ENCODE measurements at regions not wholly inside any gene's neighbourhood (a gene's known extent, or its start where the extent isn't known, plus 50 kb on each side); places are given as distances from the start of the nearest gene placed in this dataset.
A peak's percentile ranks its signal among the peaks of the same experiment; 100 is the strongest.

DNA sequence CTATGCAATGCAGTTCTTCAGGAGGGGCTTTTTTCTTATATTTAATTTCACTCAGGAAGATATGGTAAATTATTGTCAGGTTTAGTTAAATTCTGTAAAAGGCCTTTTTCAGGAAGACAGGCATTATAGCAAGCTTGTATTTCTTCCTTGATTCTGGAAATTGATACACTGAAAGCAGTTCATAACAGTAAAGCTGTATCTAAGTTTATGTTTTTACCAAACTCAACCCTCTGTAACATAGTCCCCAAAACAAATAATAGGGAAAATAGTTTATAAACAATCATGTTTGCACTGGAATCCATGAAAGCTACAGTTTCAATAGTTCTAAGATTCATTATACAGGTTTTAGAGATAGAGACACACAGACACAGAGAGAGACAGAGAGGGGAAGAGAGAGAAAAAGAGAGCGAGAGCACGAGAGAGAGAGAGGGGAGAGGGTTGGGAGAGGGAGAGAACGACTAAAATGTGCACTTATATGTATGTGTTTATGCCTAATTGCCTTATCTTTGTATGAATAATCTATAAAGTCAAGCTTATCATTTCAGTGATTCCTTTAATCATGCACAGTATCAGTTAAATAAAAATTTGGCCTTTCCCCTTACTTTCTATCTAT lies 454.4 kb downstream of the RFPL4B start:
- no peaks in the 10 kb centered on the region for H3K27me3 Mint-ChIP-seq (ENCODE audit: insufficient read depth)
- no peaks in the 10 kb centered on the region for H3K9me3 Mint-ChIP-seq
- H3K36me3 Mint-ChIP-seq (ENCODE audit: low read depth), result peaks cover 9% of the 10 kb centered on the region
- peak overlapping the region; percentile 23 for H3K4me3 Mint-ChIP-seq
- TF ChIP-seq, protein P1, sequence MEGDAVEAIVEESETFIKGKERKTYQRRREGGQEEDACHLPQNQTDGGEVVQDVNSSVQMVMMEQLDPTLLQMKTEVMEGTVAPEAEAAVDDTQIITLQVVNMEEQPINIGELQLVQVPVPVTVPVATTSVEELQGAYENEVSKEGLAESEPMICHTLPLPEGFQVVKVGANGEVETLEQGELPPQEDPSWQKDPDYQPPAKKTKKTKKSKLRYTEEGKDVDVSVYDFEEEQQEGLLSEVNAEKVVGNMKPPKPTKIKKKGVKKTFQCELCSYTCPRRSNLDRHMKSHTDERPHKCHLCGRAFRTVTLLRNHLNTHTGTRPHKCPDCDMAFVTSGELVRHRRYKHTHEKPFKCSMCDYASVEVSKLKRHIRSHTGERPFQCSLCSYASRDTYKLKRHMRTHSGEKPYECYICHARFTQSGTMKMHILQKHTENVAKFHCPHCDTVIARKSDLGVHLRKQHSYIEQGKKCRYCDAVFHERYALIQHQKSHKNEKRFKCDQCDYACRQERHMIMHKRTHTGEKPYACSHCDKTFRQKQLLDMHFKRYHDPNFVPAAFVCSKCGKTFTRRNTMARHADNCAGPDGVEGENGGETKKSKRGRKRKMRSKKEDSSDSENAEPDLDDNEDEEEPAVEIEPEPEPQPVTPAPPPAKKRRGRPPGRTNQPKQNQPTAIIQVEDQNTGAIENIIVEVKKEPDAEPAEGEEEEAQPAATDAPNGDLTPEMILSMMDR (IDR thresholded peaks at IDR 0.05), result no peak
- H3K4me1 Mint-ChIP-seq (ENCODE audit: low read depth), result peaks cover 65% of the 10 kb centered on the region
- no peak for DNase-seq
- H3K27ac Mint-ChIP-seq, result peak overlapping the region; percentile 83

GRCh38 chr6:112802144-112802543 lies 455.0 kb downstream of the RFPL4B start:
- no peaks in the 10 kb centered on the region for H3K9me3 Mint-ChIP-seq
- TF ChIP-seq, protein P1 (IDR thresholded peaks at IDR 0.05), result no peak
- DNase-seq, result peak; percentile 63
- no peaks in the 10 kb centered on the region for H3K27me3 Mint-ChIP-seq (ENCODE audit: insufficient read depth)
- H3K4me3 Mint-ChIP-seq, result peak overlapping the region; percentile 23
- peaks cover 70% of the 10 kb centered on the region for H3K4me1 Mint-ChIP-seq (ENCODE audit: low read depth)
- H3K36me3 Mint-ChIP-seq (ENCODE audit: low read depth), result peaks cover 9% of the 10 kb centered on the region
- peak overlapping the region; percentile 83 for H3K27ac Mint-ChIP-seq

GRCh38 chr6:112804638-112805330 lies 457.7 kb downstream of the RFPL4B start:
- H3K4me3 Mint-ChIP-seq, result no peak overlapping the region
- H3K4me1 Mint-ChIP-seq (ENCODE audit: low read depth), result peaks cover 70% of the 10 kb centered on the region
- H3K27ac Mint-ChIP-seq, result no peak overlapping the region; the same call in 1 of the 2 replicates
- no peaks in the 10 kb centered on the region for H3K27me3 Mint-ChIP-seq (ENCODE audit: insufficient read depth)
- H3K36me3 Mint-ChIP-seq (ENCODE audit: low read depth), result no peaks in the 10 kb centered on the region
- no peak for DNase-seq
- no peaks in the 10 kb centered on the region for H3K9me3 Mint-ChIP-seq
- TF ChIP-seq, protein P1 (IDR thresholded peaks at IDR 0.05), result no peak

DNA sequence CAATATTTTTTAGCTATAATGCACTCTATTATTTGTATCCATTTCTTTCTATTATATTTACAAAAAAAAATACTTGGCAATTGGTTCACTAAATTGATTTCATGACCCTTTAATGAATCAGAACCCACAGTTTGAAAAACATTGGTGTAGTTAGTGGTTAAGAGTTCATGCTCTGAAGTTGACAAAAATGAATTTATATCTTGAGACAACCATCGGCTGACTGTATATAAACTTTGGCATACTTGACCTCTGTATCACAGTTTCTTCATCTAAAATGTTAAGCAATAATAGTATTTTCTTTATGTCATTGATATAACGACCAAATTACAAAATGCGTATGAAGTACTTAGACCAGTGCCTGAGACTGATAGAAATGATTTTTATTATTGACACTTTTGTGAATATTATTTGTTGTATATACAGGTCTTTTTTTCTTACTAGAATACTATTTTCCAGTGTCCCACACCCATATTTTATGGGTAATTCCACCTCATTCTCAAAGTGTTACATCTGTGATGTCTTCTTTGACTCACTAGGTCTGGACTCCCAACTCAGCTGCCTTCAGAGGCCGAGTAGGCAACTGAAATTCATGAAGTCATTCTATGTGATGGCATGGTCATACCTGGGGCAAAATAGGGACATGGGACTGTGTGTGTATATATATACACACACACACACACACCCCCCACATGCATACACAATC lies 459.2 kb downstream of the RFPL4B start:
- TF ChIP-seq, protein P1 (IDR thresholded peaks at IDR 0.05), result no peak
- Mint-ChIP-seq H3K9me3 (no peaks in the 10 kb centered on the region), H3K4me1 (ENCODE audit: low read depth) (peaks cover 55% of the 10 kb centered on the region), H3K4me3 (no peak overlapping the region), H3K27ac (peak overlapping the region; percentile 72), H3K27me3 (ENCODE audit: insufficient read depth) (no peaks in the 10 kb centered on the region; the same call in 1 of the 2 replicates), H3K36me3 (ENCODE audit: low read depth) (no peaks in the 10 kb centered on the region)
- DNase-seq, result peak; percentile 53

- H3K9me3 Mint-ChIP-seq, result no peaks in the 10 kb centered on the region
Observed at GRCh38 chr6:112821476-112821875, 474.3 kb downstream of the RFPL4B start.

More at GRCh38 chr6:112821476-112821875, 474.3 kb downstream of the RFPL4B start:
- Mint-ChIP-seq H3K4me3 (no peak overlapping the region), H3K36me3 (ENCODE audit: low read depth) (no peaks in the 10 kb centered on the region), H3K27ac (no peak overlapping the region), H3K27me3 (ENCODE audit: insufficient read depth) (no peaks in the 10 kb centered on the region), H3K4me1 (ENCODE audit: low read depth) (no peaks in the 10 kb centered on the region)
- TF ChIP-seq, protein P1 (IDR thresholded peaks at IDR 0.05), result no peak
- DNase-seq, result no peak

Data from HFFc6 (cell line).